T-helper 2 cell (primary cell): ENCODE measurements at regions not wholly inside any gene's neighbourhood (a gene's known extent, or its start where the extent isn't known, plus 50 kb on each side); places are given as distances from the start of the nearest gene placed in this dataset.
"Not testable (repeated sequence)": the region's sequence is repeated elsewhere in the genome, so short reads cannot be mapped to it uniquely, and the experiment has no call there.

Experiments
- DNase-seq, 5 experiments: peaks; one replicate each; pipeline versions ENCODE4 v3.0.0 to v3.0.0-alpha.2; 2012 to 2022

DNA sequence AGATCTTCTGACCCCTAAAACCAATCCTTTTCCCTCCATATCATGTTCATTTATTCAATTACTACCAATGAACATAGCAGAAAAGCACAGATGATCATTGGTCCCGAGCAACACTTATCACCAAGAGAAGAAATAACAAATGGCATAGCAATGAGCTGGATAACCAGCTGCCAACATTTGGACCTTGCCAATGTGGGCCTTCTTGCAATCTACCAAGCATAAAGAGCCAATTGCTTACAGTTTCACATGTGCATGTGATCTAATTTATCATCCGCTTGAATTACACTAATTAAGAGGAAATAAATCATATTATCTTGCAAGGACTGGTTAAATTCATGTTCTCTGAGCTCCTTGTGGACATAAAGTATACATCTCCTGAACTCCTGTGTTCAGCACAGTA lies 134.8 kb upstream of the HMGA2 start:
- no peak for DNase-seq

DNA sequence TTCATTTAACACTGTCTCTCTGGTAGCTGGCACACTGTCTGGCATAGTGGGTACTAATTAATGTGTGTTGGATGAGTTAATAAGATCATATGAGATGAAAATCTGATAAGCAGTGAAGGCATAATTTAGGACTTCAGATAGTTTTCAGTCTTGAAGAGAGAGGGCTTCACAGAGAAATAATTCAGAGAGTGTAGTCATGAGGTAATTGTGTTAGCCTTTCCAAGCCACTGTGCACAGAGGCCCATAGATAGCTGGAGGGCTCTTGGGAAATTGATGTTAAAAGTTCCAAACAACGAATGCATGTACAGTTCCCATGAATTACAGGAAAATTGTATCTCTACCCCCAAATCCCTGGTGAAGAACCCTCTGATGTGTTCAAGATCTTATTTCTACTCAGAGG lies 133.8 kb upstream of the HMGA2 start:
- DNase-seq, result no peak

DNA sequence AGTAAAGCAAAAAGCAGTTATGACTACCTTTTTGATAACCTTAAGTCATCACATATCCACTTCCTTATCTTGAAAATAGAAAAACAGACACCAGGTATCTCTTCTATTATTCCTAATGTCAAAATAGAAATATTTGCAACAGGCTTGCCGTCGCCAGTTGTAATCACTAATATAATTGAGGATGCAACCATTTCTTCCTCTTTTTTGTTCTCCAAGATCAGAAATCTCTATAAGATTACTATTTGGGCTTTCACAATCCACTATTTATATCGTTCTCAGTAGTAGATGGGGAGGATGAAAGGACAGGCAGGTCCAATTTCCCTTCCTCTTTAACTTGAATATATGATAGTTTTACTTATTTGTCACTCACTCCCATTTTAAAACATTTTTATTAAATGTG lies 130.2 kb upstream of the HMGA2 start:
- DNase-seq, result no peak

DNA sequence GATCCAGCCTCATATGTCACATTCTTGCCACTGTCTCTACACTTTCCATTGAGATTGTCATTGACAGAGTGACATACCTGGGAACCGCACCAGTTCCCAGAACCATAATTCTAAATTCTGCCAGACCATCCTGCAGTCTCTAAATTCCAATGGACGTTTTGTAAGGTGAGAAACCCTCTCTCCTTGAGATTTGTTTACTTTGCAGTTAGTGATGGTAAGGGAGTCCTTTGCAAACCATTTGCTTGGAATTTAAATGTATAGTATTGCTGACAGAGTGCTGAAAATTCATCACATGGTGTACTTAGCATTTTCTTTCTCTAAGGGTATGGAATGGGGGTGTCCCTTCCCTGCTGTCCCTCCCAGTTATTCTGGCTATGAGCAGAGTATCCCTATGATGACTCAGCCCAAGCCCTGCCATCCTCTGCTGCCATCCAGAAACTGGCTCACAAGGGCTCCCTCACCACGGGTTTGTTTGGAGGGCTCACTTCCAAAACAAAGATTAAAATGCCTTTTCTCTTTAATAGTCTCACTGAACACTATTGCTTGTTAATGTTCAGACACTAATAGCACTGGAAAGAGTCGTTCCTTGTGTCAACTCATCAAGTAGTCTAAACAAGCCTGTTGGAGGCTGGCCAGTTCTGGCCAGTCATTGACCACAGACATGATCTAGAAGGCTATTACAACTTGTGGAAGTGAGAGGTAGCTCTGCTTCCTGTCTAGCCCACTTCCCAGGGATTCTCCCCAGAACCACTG lies 129.0 kb upstream of the HMGA2 start:
- no peak for DNase-seq

DNA sequence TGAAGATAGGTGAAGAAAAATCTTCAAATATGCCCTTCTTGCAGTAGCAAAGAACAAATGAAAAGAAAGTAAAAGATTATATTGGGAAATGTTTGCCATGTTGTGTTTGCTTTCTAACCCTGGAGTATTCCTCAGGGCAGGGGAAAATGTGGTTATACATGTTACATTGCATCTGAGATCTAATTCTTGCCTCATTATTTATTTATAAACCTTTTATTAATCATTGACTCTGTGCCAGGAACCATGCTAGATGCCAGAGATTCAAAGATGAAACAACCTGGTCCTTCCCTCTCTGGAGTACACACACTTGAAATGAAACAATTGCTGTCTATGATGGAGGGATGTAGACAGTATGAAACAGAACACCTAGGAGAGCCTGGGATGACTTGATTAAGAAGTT lies 128.1 kb upstream of the HMGA2 start:
- DNase-seq, result no peak

DNA sequence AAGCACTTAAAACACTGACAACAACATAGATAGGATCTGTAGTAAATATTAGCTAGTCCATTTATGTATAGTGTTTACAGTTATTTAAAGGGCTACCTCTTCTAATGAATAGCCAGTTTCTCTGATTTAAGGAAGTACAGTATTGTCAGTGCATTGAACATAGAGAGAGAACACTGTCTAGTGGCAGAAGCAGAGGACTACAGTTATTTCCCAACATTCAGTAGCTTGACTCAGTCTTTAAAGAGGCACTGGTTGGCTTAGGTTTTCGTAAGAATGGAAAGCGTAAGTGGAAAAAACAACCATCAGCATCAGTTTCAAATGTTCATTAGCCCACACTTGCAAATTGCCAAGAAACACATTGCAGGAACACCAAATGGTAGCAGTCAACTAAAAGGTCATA lies 125.0 kb upstream of the HMGA2 start:
- DNase-seq, result no peak

DNA sequence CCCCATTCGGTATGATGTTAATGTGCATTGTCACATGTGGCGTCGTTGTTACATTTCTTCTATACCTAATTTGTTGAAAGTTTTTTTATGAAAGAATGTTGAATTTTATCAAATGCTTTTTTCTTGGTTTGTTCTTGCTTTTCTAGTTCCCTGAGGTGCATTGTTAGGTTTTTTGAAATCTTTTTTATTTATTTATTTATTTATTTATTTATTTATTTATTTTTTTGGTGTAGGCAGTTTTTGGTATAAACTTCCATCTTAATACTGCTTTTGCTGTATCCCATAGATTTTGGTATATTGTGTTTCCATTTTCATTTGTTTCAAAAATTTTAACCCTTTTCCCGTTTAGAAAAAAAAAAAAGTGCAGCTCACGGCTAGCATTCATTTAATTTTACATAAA lies 121.1 kb upstream of the HMGA2 start:
- no peak for DNase-seq

DNA sequence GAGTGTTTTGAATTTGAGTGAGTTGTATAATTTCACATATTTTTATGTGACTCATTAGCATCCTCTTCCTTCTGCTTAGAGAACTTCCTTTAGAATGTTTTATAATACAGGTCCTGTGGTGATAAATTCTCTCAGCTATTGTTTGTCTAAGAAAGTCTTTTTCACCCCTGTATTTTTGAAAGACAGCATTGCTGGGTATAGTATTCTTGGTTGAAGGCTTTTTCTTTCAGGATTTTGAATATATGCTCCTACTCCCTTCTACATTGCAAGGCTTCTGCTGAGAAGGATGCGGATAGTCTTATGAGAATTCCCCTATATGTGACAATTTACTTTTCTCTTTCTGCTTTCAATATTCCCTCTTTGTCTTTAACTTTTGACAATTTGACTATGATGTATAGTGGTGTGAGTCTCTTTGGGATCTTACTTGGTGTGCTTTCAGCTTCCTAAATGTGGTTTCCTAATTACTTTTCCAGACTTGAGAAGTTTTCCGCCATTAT lies 118.9 kb upstream of the HMGA2 start:
- no peak for DNase-seq

DNA sequence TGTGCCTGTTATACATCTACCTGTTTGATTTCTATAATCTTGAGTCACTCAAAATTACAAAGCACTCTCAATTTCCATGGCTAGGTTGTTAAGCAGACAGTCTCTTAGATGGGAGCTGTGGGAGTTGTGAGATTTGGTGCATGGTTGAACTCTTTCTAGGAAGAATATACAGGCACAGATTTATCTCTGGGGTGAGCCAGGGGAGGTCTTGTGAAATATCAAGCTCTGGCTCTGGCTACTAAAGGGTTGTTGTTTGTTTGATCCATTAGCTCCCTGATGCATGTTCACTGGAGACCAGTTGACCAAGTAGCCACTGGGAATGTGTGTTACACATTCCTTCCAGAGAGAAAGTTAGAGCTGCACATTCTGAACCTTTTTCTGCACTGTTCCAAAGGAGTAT lies 117.2 kb upstream of the HMGA2 start:
- no peak for DNase-seq

DNA sequence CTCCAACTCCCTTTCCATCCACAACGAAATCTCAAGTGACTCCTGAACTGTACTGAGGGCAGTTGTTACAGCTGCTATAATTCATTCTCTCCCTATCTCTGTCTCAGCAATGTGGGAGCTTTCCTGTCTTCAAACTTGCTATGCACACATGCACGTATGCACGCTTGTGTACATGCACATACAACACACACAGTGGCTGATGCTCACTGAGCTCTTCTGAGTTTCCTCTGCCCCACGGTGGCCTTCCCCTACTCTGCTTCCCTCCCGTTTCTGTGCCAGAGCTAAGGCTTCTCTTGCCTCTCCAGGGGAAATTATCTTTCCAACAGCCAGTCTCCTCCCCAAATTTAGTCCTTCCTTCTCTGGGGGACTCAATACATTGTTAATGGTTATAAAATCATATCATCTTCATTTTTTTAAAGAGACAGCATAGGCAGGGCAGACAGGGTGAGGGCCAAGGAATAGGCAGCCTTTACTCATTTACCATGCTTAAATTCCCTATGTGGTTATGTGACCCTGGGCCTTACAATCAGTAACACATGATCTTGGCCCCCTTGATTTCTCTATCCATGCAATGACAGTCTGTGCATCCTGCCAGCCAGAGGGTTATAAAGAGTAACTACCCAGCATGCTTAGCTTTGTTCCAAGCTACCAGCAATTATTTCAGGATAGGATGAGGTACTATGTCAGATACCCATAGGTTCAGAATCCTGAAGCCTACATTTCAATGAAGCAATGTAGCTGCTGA lies 111.9 kb upstream of the HMGA2 start:
- DNase-seq, result no peak

DNA sequence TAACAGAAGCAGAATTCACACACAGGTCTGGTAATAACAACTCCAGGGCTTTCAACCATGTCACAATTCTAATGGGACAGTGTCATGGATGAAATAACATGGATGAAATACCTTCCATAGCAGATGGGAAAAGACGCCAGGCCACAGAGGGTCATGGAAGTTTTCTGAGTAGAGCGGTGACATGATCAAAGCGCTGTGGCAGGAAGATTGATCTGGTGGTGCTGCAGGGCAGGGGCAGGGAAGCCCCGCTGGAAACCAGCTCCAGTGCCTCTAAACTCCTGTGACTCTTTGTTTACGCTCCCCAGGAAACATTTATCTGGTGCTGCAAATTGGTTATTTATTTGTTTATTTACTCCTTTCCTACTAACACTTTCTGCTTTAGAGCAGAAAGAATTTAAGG lies 108.3 kb upstream of the HMGA2 start:
- no peak for DNase-seq

DNA sequence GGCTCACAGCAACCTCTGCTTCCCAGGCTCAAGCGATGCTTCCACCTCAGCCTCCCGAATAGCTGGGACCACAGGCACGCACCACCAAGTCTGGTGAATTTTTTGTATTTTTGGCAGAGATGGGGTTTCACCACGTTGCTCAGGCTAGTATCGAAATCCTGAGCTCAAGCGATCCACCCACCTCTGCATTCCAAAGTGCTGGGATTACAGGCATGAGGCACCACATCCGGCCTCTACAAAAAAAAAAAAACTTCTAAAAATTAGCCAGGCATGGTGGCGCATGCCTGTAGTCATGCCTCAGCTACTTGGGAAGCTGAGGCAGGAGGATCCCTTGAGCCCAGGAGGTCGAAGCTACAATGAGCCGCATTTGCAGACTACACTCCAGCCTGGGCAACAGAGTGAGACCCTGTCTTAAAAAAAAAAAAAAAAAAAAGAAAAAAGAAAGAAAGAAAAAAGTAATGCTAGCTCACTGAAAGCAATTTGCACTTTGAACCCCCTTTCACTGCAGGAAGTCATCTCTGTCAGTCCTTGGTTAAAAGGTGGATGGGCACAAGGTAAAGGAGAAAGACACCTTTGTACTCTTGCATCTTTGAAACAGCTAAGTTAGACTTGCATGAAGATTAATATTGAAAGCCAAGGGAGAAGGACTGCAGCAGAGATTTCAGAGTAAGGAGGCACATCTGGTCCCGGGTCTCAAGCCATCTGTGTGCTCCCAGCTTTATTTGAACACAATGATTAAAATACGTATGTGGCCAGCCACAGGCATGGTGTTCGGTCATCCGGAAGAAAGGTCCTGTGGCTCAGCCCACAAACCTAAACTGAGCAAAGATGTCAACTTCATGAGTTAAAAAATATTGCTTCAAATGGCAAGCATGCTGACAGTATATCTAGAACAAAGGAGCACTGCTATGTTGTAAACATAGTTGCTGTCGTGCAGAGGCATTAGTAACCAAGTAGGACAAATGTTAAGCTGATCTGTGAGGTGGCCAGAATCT lies 103.8 kb upstream of the HMGA2 start:
- no peak for DNase-seq

DNA sequence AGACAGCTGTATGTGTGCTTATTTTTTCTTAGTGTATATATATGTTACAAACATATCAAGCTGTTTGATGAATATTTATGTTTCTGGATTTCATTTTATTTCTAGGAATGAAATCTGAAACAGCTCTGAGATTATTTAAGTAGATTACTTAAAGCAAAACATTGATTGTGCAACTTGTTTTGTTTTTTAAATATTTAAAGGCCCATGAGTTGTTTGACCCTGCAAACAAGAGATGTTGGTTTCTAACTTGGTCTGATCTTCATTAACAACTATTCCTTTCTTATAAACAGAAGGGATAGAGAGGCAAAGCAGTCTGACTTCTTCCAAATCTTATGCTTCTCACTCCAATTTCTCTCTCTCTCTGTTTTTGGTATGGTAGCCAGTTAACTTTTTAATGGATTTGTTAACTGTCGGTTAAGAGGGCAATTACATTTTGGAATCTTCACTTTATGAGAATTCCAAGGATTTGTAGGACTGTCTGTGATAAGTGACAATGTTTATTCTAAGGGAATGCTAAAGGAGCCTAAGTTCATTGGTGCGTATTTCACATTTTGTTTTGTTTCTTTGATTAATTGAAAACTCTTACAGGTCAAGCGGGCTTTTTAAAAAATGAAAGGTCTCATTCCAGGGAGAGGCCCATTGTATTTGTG lies 102.6 kb upstream of the HMGA2 start:
- DNase-seq, result no peak

DNA sequence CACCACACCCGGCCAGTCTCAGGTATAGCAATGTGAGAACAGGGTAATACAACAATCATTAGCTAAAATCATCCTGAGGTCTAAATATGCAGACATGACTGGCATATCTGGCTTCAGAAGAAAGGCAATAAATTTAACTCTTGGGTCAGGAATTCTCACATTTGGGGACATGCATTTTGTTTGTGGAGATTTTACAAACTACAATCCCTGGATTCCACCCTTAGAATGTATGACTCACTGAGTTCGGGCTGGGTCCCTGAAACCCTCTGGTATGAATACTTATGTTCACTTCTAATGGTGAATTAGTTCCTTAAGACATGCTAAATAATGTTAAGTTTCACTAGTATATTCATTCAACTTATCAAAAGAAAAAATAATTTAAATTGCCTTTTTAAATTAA lies 98.9 kb upstream of the HMGA2 start:
- no peak for DNase-seq

DNA sequence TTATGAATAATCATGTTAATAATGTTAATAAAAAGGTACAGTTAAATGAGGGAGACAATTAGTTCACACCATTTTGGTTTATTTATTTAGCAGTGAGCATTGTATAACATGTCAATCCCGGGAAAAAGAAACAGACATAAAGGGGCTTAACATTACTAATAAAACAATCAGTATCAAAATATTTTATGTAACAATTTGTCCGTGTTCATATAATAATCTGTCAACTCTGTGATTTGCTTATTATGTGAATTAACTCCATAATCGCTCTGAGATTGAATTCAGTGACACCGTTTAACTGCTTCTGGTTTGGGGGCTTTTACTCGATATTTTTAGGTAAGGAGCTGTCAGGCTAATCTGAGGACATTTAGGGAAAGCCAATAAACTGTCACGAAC lies 95.8 kb upstream of the HMGA2 start:
- DNase-seq, result no peak

DNA sequence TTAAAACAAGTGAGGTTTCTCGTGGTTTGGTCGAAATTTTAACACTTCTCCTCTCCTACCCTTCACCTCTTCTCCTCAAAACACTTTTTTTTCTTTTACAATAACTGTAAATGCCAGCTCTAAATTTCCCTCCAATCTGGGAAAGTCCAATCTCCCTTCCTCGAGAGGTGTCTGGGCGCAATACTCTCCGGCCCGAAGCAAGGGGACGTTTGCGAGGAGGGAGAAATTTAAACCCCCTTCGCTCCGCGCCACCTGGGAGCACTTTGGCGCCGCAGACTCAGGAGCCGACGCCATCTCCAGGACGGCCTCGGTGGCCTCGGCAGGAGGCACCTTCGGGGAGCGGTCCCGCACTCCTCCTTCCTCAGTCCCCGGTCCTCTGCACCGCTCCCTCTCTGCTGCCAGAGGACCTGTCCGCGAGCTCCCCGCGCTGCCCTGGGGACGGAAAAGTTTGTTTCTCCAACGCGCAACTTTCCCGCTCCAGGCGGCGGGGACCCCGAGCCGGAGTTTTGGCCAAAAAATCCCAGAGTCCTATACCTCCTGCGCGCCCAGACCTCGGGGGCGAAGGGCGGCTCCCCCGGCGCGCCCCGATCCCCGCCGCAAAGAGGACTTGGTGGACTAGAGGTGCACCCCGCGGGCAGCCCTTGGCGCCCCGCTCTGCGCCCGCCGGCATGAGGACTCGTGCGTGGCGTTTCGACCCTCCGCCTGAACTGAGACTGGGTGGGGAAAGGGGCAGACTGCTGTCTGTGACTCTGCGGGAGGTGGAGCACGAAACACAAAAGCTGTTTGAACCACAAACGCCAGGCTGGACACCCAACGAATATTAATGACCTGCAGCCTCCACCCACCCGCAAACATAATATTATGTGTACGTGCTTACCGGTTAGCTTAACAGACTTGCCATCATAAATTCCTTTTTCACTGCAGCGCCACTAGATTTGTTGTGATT lies 95.2 kb upstream of the HMGA2 start:
- DNase-seq, result no peak

DNA sequence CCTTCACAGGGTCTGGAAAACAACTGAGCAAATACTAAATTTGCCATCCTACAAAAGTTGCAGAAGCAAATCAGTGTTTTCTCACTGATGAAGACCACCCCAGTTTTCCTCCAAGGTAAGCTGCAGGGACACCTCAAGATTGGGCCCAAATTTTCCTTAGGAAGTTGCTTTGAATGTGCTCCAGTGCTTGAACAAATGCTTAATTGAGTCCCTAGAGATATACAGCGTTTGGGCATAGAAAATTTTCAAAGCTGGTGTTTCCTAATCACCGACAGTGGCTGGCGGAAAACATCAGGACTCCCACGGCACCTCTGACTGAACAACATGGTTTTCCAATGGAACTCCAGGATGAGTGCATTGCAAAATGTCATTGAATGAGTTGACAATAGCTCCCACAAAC lies 92.5 kb upstream of the HMGA2 start:
- no peak for DNase-seq

DNA sequence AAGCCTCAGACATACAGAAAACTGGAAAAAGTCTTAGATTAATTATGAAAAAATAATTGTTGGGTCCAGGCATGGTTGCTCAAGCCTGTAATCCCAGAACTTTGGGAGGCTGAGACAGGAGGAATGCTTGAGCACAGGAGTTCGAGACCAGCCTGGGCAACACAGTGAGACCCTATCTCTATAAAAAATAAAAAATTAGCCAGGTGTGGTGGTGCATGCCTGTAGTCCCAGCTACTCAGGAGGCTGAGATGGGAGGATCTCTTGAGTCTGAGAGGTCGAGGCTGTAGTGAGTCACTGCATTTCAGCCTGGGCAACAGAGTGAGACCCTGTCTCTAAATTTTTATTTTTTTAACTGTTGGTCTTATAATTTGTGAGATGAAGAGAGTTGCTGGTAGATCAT lies 90.6 kb upstream of the HMGA2 start:
- DNase-seq, result not testable (repeated sequence)

DNA sequence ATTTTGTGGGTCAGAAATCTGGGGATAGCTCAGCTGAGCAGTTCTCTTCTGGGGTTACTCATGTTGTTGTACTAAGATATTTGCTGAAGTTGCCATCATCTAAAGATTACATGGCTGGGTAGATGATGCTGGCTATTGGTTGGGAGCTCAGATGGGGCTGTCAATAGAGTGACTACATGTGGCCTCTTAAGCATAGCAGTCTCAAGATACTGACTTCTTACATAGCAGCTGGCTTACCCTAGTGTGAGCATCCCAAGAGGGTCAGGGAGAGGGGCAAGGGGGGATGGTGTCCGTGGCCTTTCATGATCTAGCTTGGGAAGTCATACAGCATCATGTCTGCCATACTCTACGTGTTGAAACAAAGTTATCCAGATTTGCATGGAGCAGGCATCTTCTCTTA lies 90.1 kb upstream of the HMGA2 start:
- DNase-seq, result no peak

DNA sequence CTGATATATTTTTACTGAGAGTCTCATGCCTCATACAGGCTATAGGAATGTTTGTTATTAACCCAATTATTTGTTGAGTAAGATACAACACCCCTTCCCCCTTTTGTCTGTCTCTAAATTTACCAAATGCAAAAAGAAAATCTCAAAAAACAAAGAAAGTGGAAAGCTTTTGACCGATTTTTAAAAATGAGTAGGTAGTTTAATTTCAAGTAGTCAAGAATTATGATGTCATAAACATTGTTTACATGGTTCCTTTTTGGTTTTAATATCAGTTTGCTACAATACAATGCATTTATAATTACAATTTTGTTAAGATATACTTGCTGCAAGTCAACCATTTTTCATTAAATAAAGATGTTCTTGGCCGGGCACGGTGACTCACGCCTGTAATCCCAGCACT lies 84.7 kb upstream of the HMGA2 start:
- DNase-seq, result no peak

DNA sequence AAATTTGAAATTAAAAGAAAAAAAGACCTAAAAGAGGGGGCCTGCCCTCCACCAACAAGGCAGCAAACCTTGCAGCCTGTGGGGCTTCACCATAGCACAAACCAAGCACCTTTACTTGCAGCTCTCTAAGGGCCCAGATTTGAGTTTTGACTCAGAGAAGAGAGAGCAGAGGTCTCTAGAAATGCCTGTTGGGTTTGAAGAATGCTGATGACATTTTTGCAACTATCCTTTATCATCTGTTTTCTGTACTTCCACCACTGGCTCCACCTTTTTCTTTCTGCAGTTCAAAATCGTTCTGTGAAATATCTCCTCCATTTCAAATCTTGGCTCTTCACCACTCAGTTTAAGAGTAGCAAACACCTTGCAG lies 83.8 kb upstream of the HMGA2 start:
- DNase-seq, result peak in 1 of 5 experiments; percentile 27
